Ishikawa (cell line): ENCODE measurements at regions not wholly inside any gene's neighbourhood (a gene's known extent, or its start where the extent isn't known, plus 50 kb on each side); places are given as distances from the start of the nearest gene placed in this dataset.
A peak's percentile ranks its signal among the peaks of the same experiment; 100 is the strongest.

Experiments used
- CEBPB ChIP-seq: IDR thresholded peaks from 2 replicates; pipeline ENCODE4 v1.6.1; 2012
- EGR1 ChIP-seq: IDR thresholded peaks from 2 replicates; pipeline ENCODE4 v1.6.1; 2012
- EP300 ChIP-seq: IDR thresholded peaks from 2 replicates; pipeline ENCODE4 v1.6.1; 2012; ENCODE audit warnings: borderline replicate concordance
- MAX ChIP-seq: IDR thresholded peaks from 2 replicates; pipeline ENCODE4 v1.6.1; 2012
- NFIC ChIP-seq: IDR thresholded peaks from 2 replicates; pipeline ENCODE4 v1.6.1; 2012
- RAD21 ChIP-seq: IDR thresholded peaks from 2 replicates; pipeline ENCODE4 v1.6.1; 2012; ENCODE audit warnings: low read depth
- REST ChIP-seq: IDR thresholded peaks from 2 replicates; pipeline ENCODE4 v1.6.1; 2012; ENCODE audit warnings: low read depth, mild to moderate bottlenecking
- TAF1 ChIP-seq: IDR thresholded peaks from 2 replicates; pipeline ENCODE4 v1.6.1; 2012; ENCODE audit warnings: low read depth, mild to moderate bottlenecking

- TF ChIP-seq TAF1 (no peak), REST (no peak), EP300 (peak; percentile 89), NFIC (peak; percentile 46; the same call in 1 of the 2 replicates), CEBPB (no peak), EGR1 (peak; percentile 64; the same call in 1 of the 2 replicates), RAD21 (no peak), MAX (no peak; the same call in 1 of the 2 replicates)
Measured at GRCh38 chr7:84477786-84478478, 283.3 kb upstream of the SEMA3A start.
